ENCODE measurements at regions not wholly inside any gene's neighbourhood (a gene's known extent, or its start where the extent isn't known, plus 50 kb on each side); places are given as distances from the start of the nearest gene placed in this dataset.

- no peak for DNase-seq (ENCODE audit: low read depth, low spot score)
- no peaks in the 10 kb centered on the region for H3K9me3 ChIP-seq (ENCODE audit: low read depth, low read length)
- no peak overlapping the region for H3K4me3 ChIP-seq
- no peaks in the 10 kb centered on the region for H3K36me3 ChIP-seq (ENCODE audit: insufficient read depth, low read length)
- H3K9ac ChIP-seq (ENCODE audit: insufficient read length), result no peak overlapping the region
- H3K27ac ChIP-seq, result no peak overlapping the region
- TF ChIP-seq POLR2AphosphoS5 (IDR thresholded peaks at IDR 0.05; ENCODE audit: borderline replicate concordance, low read depth, low read length), result no peak
- TF ChIP-seq FOXP2 (optimal IDR thresholded peaks at IDR 0.05; ENCODE audit: control extremely low read depth, extremely low read length, insufficient read depth), result no peak
- no peak for TF ChIP-seq EZH2 (IDR thresholded peaks at IDR 0.05)
Measured at GRCh38 chr16:48836636-48837035, 226.7 kb upstream of the N4BP1 start.

DNA sequence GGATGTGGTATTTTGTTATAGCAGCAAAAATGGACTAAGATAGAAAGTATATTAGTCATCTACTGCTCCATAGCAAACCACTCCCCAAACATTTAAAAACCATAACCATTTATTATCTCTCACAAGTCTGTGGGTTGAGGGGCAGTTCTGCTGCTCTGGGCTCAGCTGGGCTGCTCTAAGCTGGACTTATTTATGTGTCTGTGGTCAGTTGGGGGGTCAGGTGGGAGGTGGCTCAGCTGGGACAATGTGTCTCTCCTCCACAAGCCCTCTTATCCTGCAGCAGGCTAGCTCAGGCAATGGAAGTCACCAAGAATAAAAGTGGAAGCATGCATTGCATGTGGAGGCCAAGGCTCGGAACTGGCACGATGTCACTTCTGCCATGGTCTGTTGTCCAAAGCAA, 226.1 kb upstream of the N4BP1 start:
- Histone ChIP-seq H3K9ac (ENCODE audit: insufficient read length) (no peak overlapping the region), H3K27ac (no peak overlapping the region), H3K9me3 (ENCODE audit: low read depth, low read length) (no peaks in the 10 kb centered on the region), H3K4me3 (no peak overlapping the region), H3K36me3 (ENCODE audit: insufficient read depth, low read length) (no peaks in the 10 kb centered on the region)
- DNase-seq (ENCODE audit: low read depth, low spot score), result no peak
- no peak for TF ChIP-seq FOXP2 (optimal IDR thresholded peaks at IDR 0.05; ENCODE audit: control extremely low read depth, extremely low read length, insufficient read depth)
- no peak for TF ChIP-seq EZH2 (IDR thresholded peaks at IDR 0.05)
- no peak for TF ChIP-seq POLR2AphosphoS5 (IDR thresholded peaks at IDR 0.05; ENCODE audit: borderline replicate concordance, low read depth, low read length)

DNA sequence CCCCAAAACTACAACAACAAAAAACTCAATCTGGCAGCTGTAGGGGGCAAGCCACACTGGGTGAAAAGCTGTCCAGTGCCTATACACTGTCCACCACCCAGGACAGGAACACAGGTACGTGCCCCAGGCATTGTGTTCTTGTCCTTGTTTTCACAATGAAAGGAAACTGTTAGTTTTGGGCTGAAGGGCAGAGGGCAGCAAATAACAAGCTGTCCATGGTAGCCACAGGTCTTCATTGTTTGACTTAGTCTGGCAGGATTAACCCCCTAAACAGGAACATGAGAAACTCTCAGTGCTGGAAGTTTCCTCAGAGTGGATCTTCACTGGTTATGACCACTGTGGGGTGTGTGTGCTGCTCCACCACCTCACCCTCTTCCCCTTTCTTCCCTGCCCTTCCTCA, 224.6 kb upstream of the N4BP1 start:
- no peak for DNase-seq (ENCODE audit: low read depth, low spot score)
- Histone ChIP-seq H3K36me3 (ENCODE audit: insufficient read depth, low read length) (no peaks in the 10 kb centered on the region), H3K9ac (ENCODE audit: insufficient read length) (no peak overlapping the region), H3K27ac (no peak overlapping the region), H3K4me3 (no peak overlapping the region), H3K9me3 (ENCODE audit: low read depth, low read length) (no peaks in the 10 kb centered on the region)
- TF ChIP-seq POLR2AphosphoS5 (IDR thresholded peaks at IDR 0.05; ENCODE audit: borderline replicate concordance, low read depth, low read length) (no peak), EZH2 (IDR thresholded peaks at IDR 0.05) (no peak), FOXP2 (optimal IDR thresholded peaks at IDR 0.05; ENCODE audit: control extremely low read depth, extremely low read length, insufficient read depth) (no peak)

DNA sequence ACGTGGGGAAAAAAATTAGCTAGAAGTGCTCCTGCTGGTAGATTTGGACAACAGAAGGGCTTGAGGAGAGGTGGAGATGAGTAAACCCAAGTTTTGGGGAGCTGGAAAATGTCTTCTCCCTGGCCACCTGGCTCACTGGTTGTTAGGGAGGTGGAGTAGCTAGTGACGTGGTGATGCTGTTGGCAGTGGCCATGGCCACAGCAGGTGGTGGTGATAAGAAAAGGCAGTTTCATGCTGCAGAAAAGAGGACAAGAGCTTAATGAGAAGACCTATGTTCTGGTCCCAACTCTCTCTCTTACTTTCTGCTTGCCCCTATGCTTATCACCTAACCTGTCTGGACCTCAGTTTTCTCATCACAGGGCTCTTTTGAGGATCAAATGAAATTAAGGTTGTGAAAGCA, 223.5 kb upstream of the N4BP1 start:
- H3K9me3 ChIP-seq (ENCODE audit: low read depth, low read length), result no peaks in the 10 kb centered on the region
- TF ChIP-seq FOXP2 (optimal IDR thresholded peaks at IDR 0.05; ENCODE audit: control extremely low read depth, extremely low read length, insufficient read depth) (no peak), EZH2 (IDR thresholded peaks at IDR 0.05) (no peak), POLR2AphosphoS5 (IDR thresholded peaks at IDR 0.05; ENCODE audit: borderline replicate concordance, low read depth, low read length) (no peak)
- H3K9ac ChIP-seq (ENCODE audit: insufficient read length), result no peak overlapping the region
- H3K4me3 ChIP-seq, result no peak overlapping the region
- H3K27ac ChIP-seq, result no peak overlapping the region
- H3K36me3 ChIP-seq (ENCODE audit: insufficient read depth, low read length), result no peaks in the 10 kb centered on the region
- no peak for DNase-seq (ENCODE audit: low read depth, low spot score)

- no peak for DNase-seq (ENCODE audit: low read depth, low spot score)
- TF ChIP-seq EZH2 (IDR thresholded peaks at IDR 0.05) (no peak), POLR2AphosphoS5 (IDR thresholded peaks at IDR 0.05; ENCODE audit: borderline replicate concordance, low read depth, low read length) (no peak), FOXP2 (optimal IDR thresholded peaks at IDR 0.05; ENCODE audit: control extremely low read depth, extremely low read length, insufficient read depth) (no peak)
- Histone ChIP-seq H3K9me3 (ENCODE audit: low read depth, low read length) (no peaks in the 10 kb centered on the region), H3K36me3 (ENCODE audit: insufficient read depth, low read length) (no peaks in the 10 kb centered on the region), H3K4me3 (no peak overlapping the region), H3K9ac (ENCODE audit: insufficient read length) (no peak overlapping the region), H3K27ac (no peak overlapping the region)
Measured at GRCh38 chr16:48831076-48831722, 221.2 kb upstream of the N4BP1 start.

DNA sequence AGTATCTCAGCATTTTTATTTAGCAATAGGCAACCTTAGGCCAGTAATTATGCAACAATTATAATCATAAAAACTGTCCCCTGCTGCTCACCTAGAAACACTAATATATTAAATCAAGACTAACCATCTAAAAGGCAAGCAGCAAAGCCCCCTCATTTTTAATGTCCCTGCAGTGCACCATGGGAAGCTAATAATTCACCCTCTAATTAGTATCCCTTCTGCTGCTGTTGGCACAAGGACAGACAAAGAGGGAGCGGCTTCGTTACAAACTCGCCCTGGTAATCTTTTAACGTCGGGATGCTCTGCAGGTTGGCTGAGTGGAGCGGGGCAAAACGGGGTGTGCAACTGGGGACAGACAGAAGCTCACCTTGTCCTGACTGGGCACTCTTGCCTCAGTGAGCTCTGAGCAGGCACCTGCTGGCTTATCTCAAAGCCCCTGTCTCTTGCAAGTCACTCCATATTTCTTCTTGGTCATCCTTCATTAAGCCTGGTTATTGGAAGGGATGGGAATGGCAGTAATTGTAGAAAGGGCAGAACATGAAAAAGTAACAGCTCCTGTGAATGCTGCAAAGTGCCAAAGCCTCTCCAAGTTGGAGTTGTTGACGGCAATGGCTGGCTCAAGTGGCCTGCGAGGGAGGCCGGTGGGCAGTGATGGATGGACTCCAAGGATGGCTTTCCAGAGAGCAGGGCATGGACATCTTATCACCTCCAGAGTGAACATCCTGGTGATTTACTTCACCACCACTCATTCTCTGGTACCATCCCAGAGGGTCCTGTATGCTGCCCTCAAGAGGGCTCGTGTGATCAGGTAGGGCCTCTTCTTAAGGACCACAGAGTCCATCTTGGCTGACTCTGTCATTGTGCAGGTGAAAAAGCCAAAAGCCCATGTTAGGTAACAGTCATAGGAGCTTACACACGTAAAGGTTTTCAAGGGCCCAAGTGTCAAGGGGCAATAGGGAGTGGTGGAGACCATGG, 219.6 kb upstream of the N4BP1 start:
- H3K4me3 ChIP-seq, result no peak overlapping the region

DNA sequence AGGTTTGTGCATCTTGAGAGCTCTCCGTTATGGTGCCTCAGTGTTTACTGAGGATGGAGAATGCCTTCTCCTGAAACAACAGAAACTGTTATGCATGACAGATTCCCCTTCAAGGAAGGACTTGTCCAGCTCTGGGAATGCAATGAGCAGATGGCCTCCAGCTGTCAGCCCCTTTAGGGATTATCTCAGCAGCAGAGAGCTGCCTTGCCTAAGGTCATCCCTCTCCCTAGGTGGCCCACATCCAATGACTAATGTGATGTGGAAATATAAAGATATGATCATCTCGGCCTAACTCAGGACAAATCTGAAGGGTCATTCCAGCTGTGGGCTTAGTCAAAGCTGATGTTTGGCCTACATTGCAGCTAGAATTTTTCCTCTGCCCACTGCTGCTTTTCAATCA, 214.3 kb upstream of the N4BP1 start:
- H3K9me3 ChIP-seq (ENCODE audit: low read depth, low read length), result no peaks in the 10 kb centered on the region
- no peak overlapping the region for H3K9ac ChIP-seq (ENCODE audit: insufficient read length)
- H3K4me3 ChIP-seq, result no peak overlapping the region
- no peak for DNase-seq (ENCODE audit: low read depth, low spot score)
- no peaks in the 10 kb centered on the region for H3K36me3 ChIP-seq (ENCODE audit: insufficient read depth, low read length)
- TF ChIP-seq FOXP2 (optimal IDR thresholded peaks at IDR 0.05; ENCODE audit: control extremely low read depth, extremely low read length, insufficient read depth) (no peak), POLR2AphosphoS5 (IDR thresholded peaks at IDR 0.05; ENCODE audit: borderline replicate concordance, low read depth, low read length) (no peak)
- H3K27ac ChIP-seq, result no peak overlapping the region

More for the DNA sequence above, 219.6 kb upstream of the N4BP1 start:
- no peak for DNase-seq (ENCODE audit: low read depth, low spot score)
- Histone ChIP-seq H3K9ac (ENCODE audit: insufficient read length) (no peak overlapping the region), H3K9me3 (ENCODE audit: low read depth, low read length) (no peaks in the 10 kb centered on the region), H3K27ac (no peak overlapping the region), H3K36me3 (ENCODE audit: insufficient read depth, low read length) (no peaks in the 10 kb centered on the region)
- TF ChIP-seq POLR2AphosphoS5 (IDR thresholded peaks at IDR 0.05; ENCODE audit: borderline replicate concordance, low read depth, low read length), result no peak
- no peak for TF ChIP-seq FOXP2 (optimal IDR thresholded peaks at IDR 0.05; ENCODE audit: control extremely low read depth, extremely low read length, insufficient read depth)
- no peak for TF ChIP-seq EZH2 (IDR thresholded peaks at IDR 0.05)

DNA sequence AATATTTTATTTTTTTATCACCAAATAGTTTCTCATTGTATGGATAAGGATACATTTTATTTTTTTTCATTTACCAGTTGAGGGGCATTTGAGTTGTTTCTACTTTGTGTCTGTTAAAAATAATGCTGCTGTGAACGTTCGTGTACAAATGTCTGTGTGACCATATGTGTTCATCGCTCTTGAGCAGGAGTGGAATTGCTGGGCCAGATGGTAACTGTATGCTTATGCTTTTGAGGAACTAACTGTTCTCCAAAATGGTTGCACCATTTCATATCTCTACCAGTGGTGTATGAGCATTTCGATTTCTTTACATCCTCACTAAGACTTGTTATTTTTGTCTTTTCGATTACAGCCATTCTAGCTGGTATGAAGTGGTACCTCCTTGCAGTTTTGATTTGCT, 212.5 kb upstream of the N4BP1 start:
- Histone ChIP-seq H3K9ac (ENCODE audit: insufficient read length) (no peak overlapping the region), H3K4me3 (no peak overlapping the region), H3K27ac (no peak overlapping the region), H3K36me3 (ENCODE audit: insufficient read depth, low read length) (no peaks in the 10 kb centered on the region), H3K9me3 (ENCODE audit: low read depth, low read length) (no peaks in the 10 kb centered on the region)
- TF ChIP-seq FOXP2 (optimal IDR thresholded peaks at IDR 0.05; ENCODE audit: control extremely low read depth, extremely low read length, insufficient read depth), result no peak
- no peak for TF ChIP-seq POLR2AphosphoS5 (IDR thresholded peaks at IDR 0.05; ENCODE audit: borderline replicate concordance, low read depth, low read length)
- no peak for TF ChIP-seq EZH2 (IDR thresholded peaks at IDR 0.05)
- DNase-seq (ENCODE audit: low read depth, low spot score), result no peak
